Stomach (tissue), 4 donors: ENCODE measurements at regions not wholly inside any gene's neighbourhood (a gene's known extent, or its start where the extent isn't known, plus 50 kb on each side); places are given as distances from the start of the nearest gene placed in this dataset.

Experiments
- EP300 ChIP-seq: sonication (generic); formaldehyde crosslinking; IDR thresholded peaks from one replicate; pipeline ENCODE4 v1.6.1; 2017; ENCODE audit warnings: antibody characterized with exemption
- POLR2A ChIP-seq, 4 donors: fragments of 450-650 bp; IDR thresholded peaks; one replicate each; pipeline ENCODE4 v1.6.1; 2016; ENCODE audit warnings: antibody characterized with exemption in 4 of 4, control low read depth in 2 of 4, mild to moderate bottlenecking in 1 of 4, moderate library complexity in 1 of 4
- POLR2AphosphoS5 ChIP-seq, 3 donors: sonication (generic); formaldehyde crosslinking; IDR thresholded peaks; one replicate each; pipeline ENCODE4 v1.6.1; 2016; ENCODE audit warnings: antibody characterized with exemption in 3 of 3
- TF ChIP-seq, protein P1 (sequence below), 7 experiments: fragments of 450-650 bp in 4 of 7; fragments of 200-600 bp in 3 of 7; sonication (generic) in 3 of 7; IDR thresholded peaks; one replicate each; pipeline ENCODE4 v1.5.1; 2016 to 2019; ENCODE audit warnings: antibody characterized with exemption in 7 of 7, control low read depth in 2 of 7, mild to moderate bottlenecking in 1 of 7

DNA sequence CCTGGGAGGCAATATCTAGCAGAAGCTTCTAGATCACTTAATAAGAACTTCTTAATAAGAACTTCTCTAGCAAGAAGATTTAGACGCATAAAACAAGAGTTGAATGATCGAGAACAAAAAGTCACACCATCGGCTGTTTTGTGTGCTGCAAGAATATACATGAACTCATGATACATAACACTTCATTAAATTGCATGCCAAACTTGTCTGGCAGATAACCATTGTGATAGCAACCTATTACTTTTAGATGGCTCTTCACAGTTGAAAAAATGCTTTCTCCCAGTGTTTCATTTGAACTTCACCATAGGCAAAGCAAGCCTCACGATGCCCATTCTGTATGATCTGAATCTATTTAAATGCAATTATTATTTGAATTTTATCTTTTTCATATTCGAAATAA lies 249.9 kb downstream of the CBLN4 start:
- TF ChIP-seq, protein P1, sequence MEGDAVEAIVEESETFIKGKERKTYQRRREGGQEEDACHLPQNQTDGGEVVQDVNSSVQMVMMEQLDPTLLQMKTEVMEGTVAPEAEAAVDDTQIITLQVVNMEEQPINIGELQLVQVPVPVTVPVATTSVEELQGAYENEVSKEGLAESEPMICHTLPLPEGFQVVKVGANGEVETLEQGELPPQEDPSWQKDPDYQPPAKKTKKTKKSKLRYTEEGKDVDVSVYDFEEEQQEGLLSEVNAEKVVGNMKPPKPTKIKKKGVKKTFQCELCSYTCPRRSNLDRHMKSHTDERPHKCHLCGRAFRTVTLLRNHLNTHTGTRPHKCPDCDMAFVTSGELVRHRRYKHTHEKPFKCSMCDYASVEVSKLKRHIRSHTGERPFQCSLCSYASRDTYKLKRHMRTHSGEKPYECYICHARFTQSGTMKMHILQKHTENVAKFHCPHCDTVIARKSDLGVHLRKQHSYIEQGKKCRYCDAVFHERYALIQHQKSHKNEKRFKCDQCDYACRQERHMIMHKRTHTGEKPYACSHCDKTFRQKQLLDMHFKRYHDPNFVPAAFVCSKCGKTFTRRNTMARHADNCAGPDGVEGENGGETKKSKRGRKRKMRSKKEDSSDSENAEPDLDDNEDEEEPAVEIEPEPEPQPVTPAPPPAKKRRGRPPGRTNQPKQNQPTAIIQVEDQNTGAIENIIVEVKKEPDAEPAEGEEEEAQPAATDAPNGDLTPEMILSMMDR (IDR thresholded peaks at IDR 0.05), result no peak
- TF ChIP-seq POLR2AphosphoS5 (IDR thresholded peaks at IDR 0.05) (no peak), POLR2A (IDR thresholded peaks at IDR 0.05) (no peak), EP300 (no peak)
